NCI-H1092 (cell line): ENCODE measurements at regions not wholly inside any gene's neighbourhood (a gene's known extent, or its start where the extent isn't known, plus 50 kb on each side); places are given as distances from the start of the nearest gene placed in this dataset.

Experiments used
- DNase-seq: peaks from one replicate; lab custom pipeline; 2025; lab: John Stamatoyannopoulos, UW

DNA sequence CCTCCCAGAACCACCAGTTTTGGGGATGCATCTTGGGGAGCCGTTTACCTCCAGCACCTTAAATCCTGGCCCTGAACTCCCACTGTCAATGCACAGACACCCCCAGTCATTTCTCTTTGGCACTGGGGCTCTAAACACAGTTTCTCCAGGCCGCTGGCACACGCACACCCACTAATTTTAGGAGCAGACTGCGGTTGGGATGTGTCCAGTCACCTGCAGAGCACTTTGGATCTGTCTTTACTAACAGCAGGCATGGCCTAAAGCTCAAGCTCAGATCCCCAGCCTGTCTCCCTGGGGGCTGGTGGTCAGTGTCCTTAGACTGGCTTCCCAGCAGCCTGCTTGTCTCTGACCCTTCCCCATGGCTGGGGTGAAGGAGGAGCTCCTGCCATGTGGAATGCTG, 49.9 kb downstream of the SYNE3 start:
- DNase-seq: no peak

DNA sequence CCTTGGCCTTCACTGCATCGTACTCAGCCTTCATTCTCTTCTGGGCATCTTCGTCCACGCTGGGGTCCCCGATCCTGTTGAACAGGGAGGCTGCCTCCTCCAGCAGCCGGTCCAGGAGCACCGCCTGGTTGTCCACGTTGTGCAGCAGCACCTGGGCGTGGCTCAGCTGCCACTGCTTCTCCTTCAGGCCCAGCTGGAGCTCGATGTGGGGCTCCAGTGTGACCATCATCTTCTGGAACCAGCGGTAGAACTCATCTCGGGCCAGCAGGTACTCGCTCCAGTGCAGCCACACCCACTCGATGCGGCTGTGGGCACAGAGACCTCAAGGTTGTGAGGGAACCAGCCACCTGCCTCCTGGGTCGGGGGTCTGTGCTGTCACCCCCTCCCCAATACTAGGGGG, 50.5 kb downstream of the SYNE3 start:
- no peak for DNase-seq

DNA sequence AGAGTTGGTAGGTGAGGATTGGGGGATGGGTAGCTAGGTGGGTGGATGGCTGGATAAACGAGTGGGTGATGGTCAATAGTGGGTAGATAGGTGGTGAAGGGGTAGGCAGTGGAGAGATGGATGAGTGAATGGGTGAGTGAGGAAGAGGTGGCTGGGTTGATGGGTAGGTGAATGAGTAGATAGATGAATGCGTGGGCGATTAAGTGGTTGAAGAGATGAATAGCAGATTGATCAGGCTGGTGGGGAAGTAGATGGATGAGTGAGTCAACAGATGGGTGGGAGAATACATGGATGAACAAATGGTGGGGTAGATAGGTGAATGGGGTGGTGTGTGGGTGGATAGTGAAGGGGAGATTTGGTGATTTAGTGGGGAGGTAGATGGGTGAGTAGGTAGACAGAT, 51.1 kb downstream of the SYNE3 start:
- no peak for DNase-seq

DNA sequence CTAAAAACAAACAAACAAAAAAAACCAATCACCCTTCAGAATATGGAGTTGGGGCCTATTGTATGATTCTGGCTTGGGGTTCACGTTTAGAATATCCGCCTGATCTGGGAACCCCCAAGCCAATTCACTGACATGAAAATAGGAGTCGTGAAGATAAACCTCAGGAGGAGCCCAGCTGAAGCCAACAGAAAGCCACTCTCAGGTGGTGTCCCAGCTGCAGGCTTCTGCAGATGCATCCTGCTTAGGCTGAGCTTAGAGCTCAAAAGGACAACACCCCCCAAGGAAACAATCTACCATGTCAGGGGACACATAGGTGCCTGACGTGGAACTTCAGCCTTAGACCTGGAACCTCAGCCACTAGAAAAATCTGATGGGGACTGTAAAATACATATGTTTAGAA, 51.9 kb downstream of the SYNE3 start:
- DNase-seq: no peak

DNA sequence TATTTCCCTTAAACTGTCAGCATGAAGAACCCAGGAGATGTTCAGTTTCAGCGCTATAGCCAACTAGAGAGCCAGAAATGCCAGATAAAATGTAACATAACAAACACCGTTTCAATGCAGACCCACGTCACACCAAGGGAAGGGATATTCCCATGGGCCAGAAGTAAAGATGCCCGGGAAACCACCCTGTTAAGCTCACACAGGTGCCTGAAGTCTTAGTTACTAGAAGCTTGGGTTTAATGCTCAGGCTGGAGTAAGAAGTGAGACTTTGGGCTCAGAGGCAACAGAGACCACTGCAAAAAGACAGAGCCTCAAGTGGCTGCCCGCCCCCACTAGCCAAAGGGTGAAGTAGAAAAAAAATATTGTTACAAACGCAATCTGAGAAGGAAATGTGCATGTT, 52.3 kb downstream of the SYNE3 start:
- no peak for DNase-seq

DNA sequence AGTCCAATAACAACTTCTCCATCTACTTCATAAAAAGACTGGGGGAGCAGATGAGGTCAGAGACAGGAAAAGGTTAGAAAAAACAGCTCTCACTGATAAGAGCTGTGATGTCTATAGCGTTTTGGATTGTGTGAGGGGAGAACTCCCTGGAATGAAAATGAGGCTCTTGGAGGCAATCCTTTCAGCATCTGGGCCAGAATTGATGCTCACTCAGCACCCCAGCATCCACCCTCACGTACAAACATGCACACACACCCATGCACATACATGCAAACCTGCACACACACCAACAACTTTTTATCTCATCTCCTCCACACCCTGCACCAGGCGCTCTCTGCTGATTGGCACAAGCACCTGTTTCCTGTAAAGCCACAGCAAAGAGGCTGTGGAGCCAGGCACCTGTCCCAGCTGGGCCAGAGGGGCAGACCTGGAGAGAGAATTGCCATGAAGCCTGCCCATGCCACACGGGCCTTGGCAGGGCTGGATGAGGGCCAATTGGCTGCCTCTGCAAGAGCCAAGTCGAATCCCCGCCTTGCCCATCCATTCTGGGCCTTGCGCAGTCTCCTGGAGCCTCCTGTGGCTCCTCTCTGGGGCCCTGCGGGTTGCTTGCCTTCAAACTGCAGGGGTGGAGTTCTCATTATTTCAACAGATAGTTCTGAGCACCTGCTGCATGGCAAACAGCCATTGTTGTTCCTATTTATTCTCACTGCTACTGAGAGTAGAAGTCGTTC, 53.1 kb downstream of the SYNE3 start:
- DNase-seq: peak; percentile 86

DNA sequence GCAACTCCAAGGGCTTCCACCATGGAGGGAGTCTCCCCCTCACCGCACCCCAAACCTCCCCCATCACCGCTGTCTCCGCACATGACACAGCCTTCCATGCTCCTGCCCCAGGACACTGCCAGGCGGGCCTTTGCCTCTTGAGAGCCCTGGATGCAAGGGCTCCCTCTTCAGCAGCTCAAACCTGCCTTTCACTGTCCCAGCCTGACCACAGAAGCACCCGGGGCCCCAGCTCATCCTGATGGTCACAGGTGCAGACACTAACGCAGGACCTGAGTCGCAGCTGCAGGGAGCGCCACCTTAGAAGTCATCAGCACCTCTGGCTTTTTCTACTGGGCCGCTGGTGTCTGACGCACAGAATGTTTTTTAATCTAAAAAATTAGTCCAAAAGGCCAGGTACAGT, 54.0 kb downstream of the SYNE3 start:
- DNase-seq: no peak

DNA sequence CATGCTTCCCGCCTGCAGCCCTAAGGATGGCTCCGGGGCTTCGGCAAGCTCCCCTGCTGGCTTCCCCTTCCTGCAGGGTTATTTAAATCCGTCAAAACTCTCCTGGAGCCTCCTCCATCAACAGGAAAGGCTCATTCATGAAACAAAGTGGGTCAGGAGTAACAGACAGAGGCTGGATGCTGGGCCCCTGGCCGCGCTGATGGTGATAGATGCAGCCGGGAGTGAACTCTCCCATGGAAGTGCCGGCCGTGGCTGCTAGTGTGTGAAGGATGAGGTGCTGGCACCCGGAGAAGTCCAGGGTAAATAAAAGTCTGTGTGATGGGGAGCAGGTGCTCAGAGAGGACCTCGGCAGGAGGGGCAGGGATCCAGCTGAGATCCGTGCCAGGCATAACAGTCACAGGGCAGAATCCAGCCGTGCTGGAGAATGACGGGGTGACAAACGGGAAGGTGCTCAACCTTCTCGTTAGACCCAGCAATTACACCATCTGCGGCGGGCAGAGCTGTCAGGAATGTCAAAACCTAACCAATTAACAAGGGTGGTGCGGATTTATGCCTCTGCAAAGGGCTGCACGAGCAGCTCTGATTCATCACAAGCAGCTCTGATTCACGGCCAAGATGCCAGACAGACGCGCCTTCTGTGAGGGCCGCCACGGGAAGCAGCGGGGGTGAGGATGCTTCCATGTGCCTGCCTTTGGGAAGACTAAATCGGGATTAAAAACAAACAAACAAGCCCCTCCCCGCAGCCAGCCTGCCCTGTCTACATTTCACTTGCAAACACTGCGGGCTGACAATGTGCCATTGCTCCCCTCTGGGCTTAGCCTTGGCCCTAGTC, 55.6 kb downstream of the SYNE3 start:
- DNase-seq: peak; percentile 75

DNA sequence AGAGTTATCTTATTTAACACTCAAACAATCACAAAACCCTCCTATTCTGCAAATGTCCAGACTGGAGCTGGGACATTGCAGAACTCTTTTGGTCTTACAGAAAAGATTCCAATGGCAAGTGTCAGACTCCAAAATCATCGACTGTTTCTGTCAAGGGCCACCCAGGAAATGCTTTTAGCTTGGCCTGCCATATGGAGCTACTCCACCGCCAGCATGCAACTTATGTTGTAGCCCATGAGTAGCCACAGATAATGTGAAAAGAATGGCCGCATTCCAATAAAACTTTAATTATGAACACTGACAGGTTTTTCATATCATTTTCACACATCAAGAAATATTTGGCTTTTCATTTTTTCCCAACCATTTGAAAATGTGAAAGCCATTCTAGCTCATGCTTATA, 57.5 kb downstream of the SYNE3 start:
- no peak for DNase-seq

DNA sequence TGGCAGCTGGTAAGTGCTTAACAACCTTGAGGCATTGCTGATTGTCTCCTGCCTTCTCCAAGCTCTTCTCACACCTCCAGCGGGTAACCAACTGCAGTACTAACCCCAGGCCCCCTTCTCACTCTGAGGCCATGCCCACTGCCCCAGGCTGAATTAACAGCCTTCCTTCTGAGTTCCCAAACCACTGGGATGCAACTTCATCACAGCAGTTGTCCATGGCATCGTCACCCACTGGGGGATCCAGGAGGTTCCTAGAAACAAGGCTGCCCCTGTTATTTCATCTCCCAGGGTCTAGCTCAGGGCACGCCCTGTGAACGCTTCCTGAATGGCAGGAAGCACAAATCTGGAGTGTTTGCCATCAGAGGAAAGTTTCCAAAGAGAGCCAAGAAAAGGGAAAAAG, 58.0 kb downstream of the SYNE3 start:
- no peak for DNase-seq

DNA sequence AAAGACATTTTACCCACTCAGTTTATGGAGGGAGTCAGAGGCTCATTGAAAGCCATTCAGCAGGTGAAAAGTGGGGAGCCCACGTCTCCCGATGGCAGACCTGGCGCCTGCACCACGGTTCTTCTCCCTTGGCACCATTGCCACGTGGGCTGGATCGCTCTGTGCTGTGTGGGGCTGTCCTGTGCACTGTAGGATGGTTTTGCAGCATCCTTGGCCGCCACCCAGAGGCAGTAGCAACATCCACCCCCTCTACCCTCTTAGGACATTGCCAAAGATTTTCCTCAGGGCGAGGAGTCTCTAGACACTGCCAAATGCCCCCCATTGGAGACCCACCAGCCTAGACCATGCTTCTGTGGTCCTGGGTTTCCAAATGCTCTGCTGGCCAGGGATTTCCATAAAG, 60.2 kb downstream of the SYNE3 start:
- DNase-seq: no peak

DNA sequence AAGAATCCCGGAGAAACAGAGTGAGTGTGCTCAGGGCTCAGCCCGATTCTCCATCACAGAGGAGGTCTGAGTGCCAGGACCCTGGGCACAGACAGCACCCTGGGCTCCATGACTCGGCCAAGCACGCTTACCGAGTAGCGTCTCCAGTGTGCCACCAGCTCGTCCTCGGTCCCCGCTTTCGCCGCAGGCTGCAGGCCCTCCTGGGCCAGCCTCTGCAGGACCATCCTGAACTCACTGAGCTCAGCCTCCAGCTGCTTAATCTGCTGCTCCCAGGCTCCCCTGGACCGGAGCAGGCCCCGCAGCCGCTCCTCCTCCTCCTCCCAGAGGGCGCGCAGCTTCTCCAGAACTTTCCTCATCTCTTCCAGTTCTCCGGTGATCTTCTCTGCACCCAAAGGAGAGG, 61.2 kb downstream of the SYNE3 start:
- no peak for DNase-seq

DNA sequence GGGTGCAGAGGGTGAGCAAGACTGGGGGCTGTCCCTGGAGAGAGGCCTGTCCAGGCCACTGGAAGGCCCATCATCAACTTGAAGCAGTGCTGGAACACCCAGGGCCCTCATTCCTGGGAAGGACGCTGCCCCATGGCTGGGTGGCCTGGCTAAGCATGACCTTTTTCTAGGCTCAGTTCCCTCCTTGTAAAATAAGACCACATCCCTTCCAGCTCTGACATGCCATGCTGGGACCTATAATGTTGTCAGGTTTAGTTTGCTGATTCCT, 62.8 kb downstream of the SYNE3 start:
- DNase-seq: no peak

DNA sequence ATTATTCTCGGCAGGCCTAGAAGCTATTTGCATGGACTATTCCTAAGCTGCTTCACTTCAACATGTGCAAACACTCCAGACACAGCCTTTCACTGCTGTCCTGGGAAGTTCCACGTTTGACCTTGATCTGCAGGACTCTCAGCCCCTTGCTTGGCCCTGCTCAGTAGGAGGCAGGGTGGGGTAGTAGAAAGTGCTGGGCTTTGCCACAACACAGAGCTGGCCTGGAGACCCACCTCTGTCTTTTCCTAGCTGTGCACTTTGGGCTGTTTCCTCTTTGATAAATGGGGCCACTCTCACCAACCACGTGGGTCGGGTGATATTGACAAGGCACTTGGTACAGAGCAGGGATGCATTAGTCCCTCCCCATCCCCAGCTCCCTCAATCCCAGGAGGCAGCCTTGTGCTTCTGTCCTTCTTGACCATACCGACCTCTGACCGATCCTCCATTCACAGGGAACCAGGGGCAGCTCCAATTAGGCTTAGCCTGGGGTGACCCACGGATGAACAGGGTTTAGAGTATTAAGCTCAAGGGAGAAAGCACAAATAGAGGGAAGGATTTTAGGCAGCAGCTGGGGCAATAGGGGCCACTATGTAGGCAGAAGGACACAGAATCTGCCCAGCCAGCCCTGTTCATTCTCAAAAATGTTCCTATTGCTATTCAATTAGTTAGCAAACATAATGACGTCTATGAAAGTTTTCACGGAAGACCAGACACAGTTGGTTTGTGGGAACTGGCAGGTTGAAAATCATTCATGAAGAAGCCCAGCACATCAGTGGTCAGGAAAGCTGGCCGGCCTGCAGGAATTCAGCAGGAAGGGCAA, 63.3 kb downstream of the SYNE3 start:
- no peak for DNase-seq

DNA sequence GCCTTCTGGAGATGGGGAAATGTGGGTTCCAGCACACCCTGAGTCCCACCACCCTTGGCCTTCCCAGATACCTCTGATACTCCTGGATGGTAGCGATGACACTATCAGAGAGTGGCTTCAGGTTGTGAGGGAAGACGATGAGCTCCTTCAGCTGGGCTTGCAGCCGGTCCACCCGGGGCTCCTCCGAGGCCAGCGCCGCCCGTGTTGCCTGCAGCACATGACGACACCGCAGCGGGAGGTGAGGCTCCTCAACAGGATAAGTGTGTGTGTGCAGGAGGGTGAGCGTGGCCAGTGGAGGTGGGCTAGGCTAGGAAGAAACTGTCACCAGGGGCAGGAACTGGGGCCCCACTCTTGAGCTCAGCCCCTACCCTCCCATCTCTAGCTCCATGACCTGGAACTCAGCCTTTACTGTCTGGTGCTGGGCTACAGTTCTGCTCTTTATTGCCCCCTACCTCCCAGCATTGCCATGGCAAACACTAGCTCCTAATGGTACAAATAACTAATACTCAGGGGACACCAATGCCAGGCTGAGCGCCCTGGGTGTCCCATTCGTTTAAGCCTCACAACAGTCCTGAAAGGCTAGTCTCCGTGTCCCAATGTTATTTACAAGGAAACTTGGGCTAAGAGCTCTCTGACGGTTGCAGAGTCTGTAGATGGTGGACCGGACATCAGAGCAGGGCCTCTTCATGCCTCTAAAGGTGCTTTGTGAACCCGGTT, 64.1 kb downstream of the SYNE3 start:
- no peak for DNase-seq

DNA sequence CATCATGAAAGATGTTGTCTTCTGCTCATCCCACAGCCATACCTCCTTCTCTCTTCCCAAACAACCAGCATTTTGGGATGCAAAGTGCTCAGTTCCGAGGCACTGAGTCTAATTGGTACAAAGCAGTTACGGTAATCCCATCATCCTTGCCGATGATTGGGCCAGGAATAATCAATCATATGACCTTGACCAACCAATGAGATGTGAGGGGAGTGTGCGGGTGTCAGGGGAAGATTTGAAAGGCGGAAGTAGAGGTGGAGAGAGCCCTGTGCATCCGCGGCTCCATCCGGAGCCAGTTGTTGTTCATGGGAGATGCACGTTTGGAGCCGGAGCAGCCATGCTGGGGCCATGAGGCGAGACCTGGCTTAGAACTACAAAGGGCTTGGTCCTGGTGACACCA, 67.3 kb downstream of the SYNE3 start:
- no peak for DNase-seq

DNA sequence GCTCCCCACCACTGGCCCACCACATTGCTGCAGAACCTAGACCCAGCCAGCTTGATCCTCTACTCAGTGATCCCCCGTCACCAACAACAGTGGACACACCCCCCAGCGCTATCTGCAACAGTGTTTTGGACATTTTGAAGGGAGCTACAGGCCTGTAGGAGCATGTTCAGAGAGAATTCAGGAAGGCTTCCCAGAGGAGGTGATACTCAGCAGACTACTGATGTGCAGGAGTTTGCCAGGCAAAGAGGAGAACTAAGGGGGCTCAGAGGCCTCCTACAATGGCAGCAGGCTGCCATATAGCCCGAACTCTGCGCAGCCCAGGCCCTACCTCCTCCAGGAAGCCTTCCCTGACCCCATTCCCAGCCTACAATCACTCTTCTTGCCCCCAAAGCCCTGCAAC, 70.0 kb downstream of the SYNE3 start:
- DNase-seq: no peak

DNA sequence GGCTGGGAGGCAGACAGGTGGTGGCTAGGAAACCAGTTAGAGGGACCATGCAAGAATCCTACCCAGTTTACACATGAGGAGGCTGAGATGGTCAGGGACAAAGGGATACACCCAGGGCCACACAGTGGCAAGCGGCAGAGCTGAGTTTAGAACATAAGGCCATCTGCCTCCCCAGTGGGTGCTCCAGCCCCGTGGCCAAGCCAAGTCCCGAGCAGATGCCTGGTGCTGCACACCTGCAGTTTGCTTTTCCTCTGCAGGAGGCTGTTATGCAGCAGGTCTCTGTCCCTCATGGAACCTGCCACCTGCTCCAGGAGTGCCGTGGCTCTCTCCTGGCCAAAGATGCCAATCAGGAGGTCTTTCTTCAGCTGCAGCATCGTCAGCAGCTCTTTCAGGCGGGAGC, 70.8 kb downstream of the SYNE3 start:
- DNase-seq: peak; percentile 29

DNA sequence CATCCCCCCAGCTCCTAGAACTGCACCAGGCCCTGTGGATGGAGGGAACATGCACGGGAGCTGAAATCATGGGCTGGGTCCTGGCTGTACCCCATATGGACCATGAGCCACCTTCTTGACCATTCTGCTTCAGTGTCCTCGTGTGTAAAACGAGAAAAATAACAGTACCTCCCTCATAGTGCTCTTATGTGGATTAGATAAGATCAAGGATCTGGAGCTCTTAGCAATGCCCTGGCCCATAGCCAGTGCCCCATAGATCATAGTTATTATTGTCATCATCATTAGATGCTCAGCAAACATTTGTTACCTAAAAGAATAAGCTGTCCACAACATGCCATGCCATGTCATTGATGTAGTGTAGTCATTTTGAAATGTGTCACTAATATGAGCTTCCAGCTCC, 71.3 kb downstream of the SYNE3 start:
- no peak for DNase-seq

DNA sequence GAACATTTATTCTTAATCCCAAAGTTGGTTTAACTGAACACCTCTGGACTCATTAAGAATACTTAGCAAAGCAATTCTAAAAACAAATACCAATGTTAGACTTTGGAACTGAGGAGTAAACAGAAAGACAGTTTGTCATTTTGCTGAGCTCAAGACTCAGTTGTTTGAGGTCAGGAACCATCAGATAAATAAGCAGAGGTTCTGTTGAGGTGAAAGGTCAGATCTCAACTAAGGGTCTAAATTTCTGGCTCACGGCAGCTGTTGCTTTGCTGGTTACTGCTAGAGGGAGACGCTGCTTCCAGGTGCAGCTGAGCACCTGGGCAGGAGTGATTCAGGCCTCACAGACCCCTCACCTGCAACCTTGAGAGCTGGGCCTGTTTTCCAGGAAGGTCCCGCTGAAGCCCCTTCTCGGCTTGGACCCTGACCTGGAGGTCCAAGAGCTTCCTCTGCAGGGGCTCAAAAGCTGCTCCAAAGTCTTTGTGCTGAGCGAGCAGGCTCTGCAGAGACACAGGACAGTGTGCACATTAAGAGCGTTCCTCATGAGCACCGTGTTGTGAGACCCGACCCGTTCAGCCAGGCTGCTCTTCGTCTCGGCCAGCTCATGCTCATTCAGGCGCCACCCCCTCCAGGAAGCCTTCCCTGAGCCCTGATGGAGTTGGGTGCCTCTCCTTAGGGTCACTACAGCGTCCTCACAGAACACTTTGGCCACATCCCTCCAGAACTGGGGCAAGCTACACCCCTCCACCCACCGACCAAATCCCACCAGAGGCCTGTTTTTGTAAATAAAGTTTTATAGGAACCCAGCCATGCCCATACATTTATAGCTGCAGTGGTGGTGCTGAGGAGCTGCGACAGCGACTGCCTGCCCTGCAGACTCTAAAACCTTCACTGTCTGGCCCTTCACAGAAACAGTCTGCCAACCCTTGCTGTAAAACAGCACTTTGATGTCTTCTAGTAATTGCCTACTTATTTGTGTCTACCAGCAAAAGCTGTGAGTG, 72.0 kb downstream of the SYNE3 start:
- DNase-seq: no peak

DNA sequence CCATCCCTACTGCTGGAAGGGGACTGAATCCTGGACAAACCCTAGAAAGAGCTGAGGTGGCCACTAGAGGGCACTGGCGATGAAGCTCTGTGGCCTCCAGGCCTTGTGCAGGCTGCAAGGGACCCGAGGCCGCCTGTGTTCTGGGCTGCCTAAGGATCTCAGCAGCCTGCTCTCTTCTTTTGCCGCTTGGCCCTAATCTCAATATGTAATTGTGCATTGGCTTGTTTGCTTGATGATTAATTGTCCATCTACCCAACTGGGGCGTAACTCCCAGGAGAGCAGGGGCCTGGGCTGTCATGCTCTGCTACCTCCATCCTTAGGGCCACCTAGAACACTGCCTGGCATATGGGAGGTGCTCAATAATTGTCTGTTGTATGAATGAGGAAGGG, 73.8 kb downstream of the SYNE3 start:
- DNase-seq: peak; percentile 80
